Activated CD4-positive, alpha-beta T cell treated with anti-CD3 and anti-CD28 coated beads, Interleukin-2, amount 10 ng/mL, durations not matched to agents 7 days and 5 days (primary cell): ENCODE measurements at regions not wholly inside any gene's neighbourhood (a gene's known extent, or its start where the extent isn't known, plus 50 kb on each side); places are given as distances from the start of the nearest gene placed in this dataset.

Experiments used
- CTCF ChIA-PET: fragments of 350-600 bp; sonication (Branson Sonifier 250); formaldehyde crosslinking; loops from one replicate; lab custom pipeline; 2021; ENCODE audit warnings: antibody characterized with exemption; lab: Charles Lee
- POLR2A ChIA-PET: fragments of 350-600 bp; sonication (Branson Sonifier 250); formaldehyde crosslinking; loops from one replicate; lab custom pipeline; 2021; ENCODE audit warnings: antibody characterized with exemption; lab: Charles Lee
- DNase-seq: peaks from one replicate; pipeline ENCODE4 v3.0.0-alpha.2; 2020
- H3K27ac Mint-ChIP-seq: one replicate; pipeline ENCODE4 v1.8.0; 2021; ENCODE audit warnings: mild to moderate bottlenecking, moderate library complexity, mixed read lengths
- H3K27me3 Mint-ChIP-seq: one replicate; pipeline ENCODE4 v1.8.0; 2021; ENCODE audit warnings: mixed read lengths
- H3K36me3 Mint-ChIP-seq: one replicate; pipeline ENCODE4 v1.8.0; 2021; ENCODE audit warnings: low read depth, mixed read lengths
- H3K4me1 Mint-ChIP-seq: one replicate; pipeline ENCODE4 v1.8.0; 2021; ENCODE audit warnings: mixed read lengths
- H3K4me3 Mint-ChIP-seq: one replicate; pipeline ENCODE4 v1.8.0; 2021; ENCODE audit warnings: mild to moderate bottlenecking, moderate library complexity, mixed read lengths
- H3K9me3 Mint-ChIP-seq: one replicate; pipeline ENCODE4 v1.8.0; 2021; ENCODE audit warnings: mixed read lengths

DNA sequence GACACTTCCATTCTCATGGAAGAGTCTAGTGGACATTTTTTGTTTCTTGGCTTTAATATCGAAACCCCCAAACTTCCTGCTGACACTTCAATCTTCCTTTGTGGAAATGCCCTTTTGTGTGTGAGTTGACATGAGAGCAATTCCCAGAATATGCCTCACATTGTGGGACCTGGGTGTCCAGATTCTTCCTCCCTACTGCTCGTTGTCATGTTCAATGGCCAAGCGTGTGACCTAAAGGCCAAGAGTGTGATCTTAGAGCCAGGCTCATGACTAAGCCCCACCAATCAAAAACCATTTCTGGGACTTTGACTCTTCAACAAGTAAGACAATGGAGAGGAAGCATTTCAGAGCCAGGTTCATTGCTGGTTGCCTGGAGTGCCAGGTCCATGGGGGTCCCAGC lies 52.5 kb upstream of the BMPER start:
- no peak overlapping the region for H3K27ac Mint-ChIP-seq
- no peak for DNase-seq
- CTCF ChIA-PET: no interaction called here
- POLR2A ChIA-PET: no interaction called here
- H3K36me3 Mint-ChIP-seq: no peaks in the 10 kb centered on the region
- no peaks in the 10 kb centered on the region for H3K9me3 Mint-ChIP-seq
- H3K27me3 Mint-ChIP-seq: peaks cover 3% of the 10 kb centered on the region
- no peaks in the 10 kb centered on the region for H3K4me1 Mint-ChIP-seq
- H3K4me3 Mint-ChIP-seq: no peak overlapping the region

DNA sequence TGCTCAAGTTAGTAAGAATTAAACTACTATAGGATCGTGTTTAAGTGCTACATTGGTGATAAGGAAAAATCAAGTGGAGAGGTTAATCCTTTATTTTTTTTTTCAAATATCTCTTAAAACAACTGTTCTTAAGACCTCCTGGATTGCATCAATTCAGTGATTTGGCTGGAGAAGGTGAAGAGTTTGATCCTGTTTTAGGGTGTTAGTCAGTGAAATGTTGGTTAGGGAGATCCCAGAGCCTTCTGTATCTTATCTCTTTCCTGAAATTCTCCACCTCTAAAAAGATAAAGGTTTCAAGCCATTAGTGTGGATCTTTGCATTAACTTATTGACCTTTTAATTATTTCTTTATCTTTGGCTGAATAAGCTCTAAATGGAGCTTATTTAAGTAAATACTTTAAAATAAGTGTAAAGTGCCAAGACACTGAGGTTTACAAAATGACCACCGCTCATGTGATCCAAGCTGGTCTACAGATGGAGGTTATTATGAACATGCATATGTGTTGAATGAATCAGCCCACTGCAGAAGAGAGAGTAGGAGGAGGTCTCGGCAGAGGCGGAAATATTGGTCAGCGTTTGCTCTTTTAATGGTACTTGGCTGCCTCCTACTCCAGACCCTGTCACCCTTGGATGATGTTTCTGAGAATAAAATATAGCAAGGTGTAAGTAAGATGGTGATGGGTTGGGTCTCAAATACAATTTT lies 51.8 kb upstream of the BMPER start:
- Mint-ChIP-seq H3K4me3 (no peak overlapping the region), H3K4me1 (no peaks in the 10 kb centered on the region), H3K27ac (no peak overlapping the region), H3K9me3 (no peaks in the 10 kb centered on the region), H3K27me3 (peaks cover 3% of the 10 kb centered on the region), H3K36me3 (no peaks in the 10 kb centered on the region)
- ChIA-PET CTCF (no interaction called here), POLR2A (no interaction called here)
- DNase-seq: no peak

- POLR2A ChIA-PET: no interaction called here
- H3K36me3 Mint-ChIP-seq: no peaks in the 10 kb centered on the region
- DNase-seq: no peak
- H3K4me1 Mint-ChIP-seq: no peaks in the 10 kb centered on the region
- H3K4me3 Mint-ChIP-seq: no peak overlapping the region
- CTCF ChIA-PET: no interaction called here
- no peak overlapping the region for H3K27ac Mint-ChIP-seq
- H3K9me3 Mint-ChIP-seq: no peaks in the 10 kb centered on the region
- peaks cover 3% of the 10 kb centered on the region for H3K27me3 Mint-ChIP-seq
Measured at GRCh38 chr7:33854178-33854577, 51.2 kb upstream of the BMPER start.

DNA sequence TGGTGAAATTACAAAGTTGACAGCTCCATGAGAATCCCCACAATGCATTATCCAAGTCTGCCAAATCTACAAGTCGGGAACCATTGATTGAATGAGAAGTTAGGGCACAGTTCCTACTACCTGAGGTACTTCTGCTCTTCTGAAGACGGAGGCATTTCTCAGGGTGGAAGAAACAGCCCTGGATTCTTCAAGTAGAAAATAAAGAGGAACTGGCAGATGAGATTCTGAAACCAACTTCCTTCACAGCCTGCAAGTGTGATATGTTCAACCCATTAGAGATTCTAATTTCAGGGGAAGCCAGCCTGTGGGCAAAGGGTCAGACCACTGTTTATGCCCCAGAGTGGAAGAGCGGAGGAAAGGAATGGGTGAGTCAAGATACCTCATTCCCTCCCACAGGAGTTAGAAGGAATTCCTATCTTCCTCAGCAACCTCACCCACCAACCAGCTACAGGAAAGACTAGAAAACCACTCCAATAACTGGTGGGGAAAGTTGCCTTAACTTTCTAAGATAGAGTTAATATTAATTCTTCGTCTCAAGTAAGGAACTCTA lies 50.5 kb upstream of the BMPER start:
- Mint-ChIP-seq H3K4me3 (no peak overlapping the region), H3K36me3 (no peaks in the 10 kb centered on the region), H3K9me3 (peaks cover 2% of the 10 kb centered on the region), H3K27ac (no peak overlapping the region), H3K4me1 (no peaks in the 10 kb centered on the region), H3K27me3 (peaks cover 3% of the 10 kb centered on the region)
- ChIA-PET CTCF (no interaction called here), POLR2A (no interaction called here)
- DNase-seq: no peak
